ENCODE measurements at regions not wholly inside any gene's neighbourhood (a gene's known extent, or its start where the extent isn't known, plus 50 kb on each side); places are given as distances from the start of the nearest gene placed in this dataset.

DNA sequence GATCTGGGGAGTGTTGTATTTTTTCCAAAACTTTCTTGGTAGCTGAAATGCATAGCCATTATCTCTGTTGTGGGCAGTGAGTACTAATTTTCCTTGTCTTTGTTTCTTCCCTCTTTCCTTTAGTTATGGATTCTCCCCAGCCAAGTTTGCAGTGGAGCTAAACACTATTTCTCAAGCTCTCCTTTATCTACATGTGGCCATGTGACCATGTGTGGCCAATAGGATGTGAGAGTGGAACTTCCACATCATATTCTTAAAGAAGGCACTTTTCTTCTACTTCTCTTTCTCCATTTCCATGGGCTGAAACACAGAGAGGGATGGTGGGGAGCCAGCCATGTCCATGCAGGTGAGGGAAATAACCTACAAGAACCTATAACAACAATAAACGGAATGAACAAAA lies 230.8 kb downstream of the CTH start:
- TF ChIP-seq CTCF (IDR thresholded peaks at IDR 0.05), result no peak
- no peak for TF ChIP-seq POLR2A (IDR thresholded peaks at IDR 0.05)
